Activated CD8-positive, alpha-beta T cell treated with anti-CD3 and anti-CD28 coated beads for 36 hours (primary cell): ENCODE measurements at regions not wholly inside any gene's neighbourhood (a gene's known extent, or its start where the extent isn't known, plus 50 kb on each side); places are given as distances from the start of the nearest gene placed in this dataset.

Experiments used
- ATAC-seq: fragments of 200-7000 bp; cut with Tn5 transposase; one replicate; pipeline ENCODE4 v1.10.0; 2021; ENCODE audit warnings: mild to moderate bottlenecking, moderate library complexity
- CTCF ChIA-PET: fragments of 350-600 bp; sonication (Branson Sonifier 250); formaldehyde crosslinking; loops from one replicate; lab custom pipeline; 2021; ENCODE audit warnings: antibody characterized with exemption; lab: Charles Lee
- POLR2A ChIA-PET: fragments of 350-600 bp; sonication (Branson Sonifier 250); formaldehyde crosslinking; loops from one replicate; lab custom pipeline; 2021; ENCODE audit warnings: antibody characterized with exemption; lab: Charles Lee
- DNase-seq: peaks from one replicate; pipeline ENCODE4 v3.0.0-alpha.2; 2020
- H3K27ac Mint-ChIP-seq: one replicate; pipeline ENCODE4 v1.8.0; 2021; ENCODE audit warnings: mild to moderate bottlenecking, mixed read lengths
- H3K27me3 Mint-ChIP-seq: one replicate; pipeline ENCODE4 v1.8.0; 2021; ENCODE audit warnings: mixed read lengths
- H3K36me3 Mint-ChIP-seq: one replicate; pipeline ENCODE4 v1.8.0; 2021; ENCODE audit warnings: low read depth, mixed read lengths
- H3K4me1 Mint-ChIP-seq: one replicate; pipeline ENCODE4 v1.8.0; 2021; ENCODE audit warnings: low read depth, mixed read lengths
- H3K4me3 Mint-ChIP-seq: one replicate; pipeline ENCODE4 v1.8.0; 2021; ENCODE audit warnings: mild to moderate bottlenecking, moderate library complexity, mixed read lengths
- H3K9me3 Mint-ChIP-seq: one replicate; pipeline ENCODE4 v1.8.0; 2021; ENCODE audit warnings: mixed read lengths
- CTCF ChIP-seq: fragments of 200-600 bp; IDR thresholded peaks from one replicate; pipeline ENCODE4 v1.8.0; 2022; ENCODE audit warnings: antibody characterized with exemption, mild to moderate bottlenecking
- intact Hi-C: fragments of 100-400 bp; cut with micrococcal nuclease; formaldehyde crosslinking; loops from one replicate; pipeline ENCODE4 v1.10.0; 2022

GRCh38 chr3:117409701-117410459 is 700.3 kb downstream of the TUSC7 start:
- intact Hi-C loops = no loop called here
- H3K36me3 Mint-ChIP-seq = no peaks in the 10 kb centered on the region
- no peaks in the 10 kb centered on the region for H3K27me3 Mint-ChIP-seq
- no peak overlapping the region for H3K4me3 Mint-ChIP-seq
- H3K4me1 Mint-ChIP-seq = no peaks in the 10 kb centered on the region
- no peak overlapping the region for H3K27ac Mint-ChIP-seq
- ATAC-seq (no peak), DNase-seq (no peak)
- CTCF ChIA-PET = interaction anchor here (0.5 kb wide), 1 partner anchor 464 kb away, joined by 3 read pairs; no protein-coding TSS in a partner anchor
- TF ChIP-seq CTCF = no peak
- POLR2A ChIA-PET = no interaction called here
- H3K9me3 Mint-ChIP-seq = no peaks in the 10 kb centered on the region

DNA sequence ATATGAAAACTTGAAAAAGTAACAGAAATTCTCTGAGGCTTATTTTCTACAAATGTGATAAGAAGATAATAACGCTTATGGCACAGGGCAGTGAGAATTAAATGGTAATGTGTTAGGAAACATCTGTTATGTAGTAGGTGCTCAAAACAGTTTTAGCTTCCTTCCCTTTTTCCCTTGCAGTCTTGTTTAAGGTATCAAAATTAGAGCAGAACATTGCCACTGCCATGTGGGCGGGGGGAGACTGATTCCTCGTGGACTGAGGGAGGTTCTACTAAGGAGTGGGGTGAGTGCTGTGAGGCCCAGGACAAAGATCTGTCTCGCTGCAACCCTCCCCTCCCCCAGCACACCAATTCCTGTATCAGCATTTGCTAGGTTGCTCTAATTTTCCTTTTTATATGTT is 702.4 kb downstream of the TUSC7 start:
- intact Hi-C loops = no loop called here
- no peak for DNase-seq
- CTCF ChIA-PET = no interaction called here

DNA sequence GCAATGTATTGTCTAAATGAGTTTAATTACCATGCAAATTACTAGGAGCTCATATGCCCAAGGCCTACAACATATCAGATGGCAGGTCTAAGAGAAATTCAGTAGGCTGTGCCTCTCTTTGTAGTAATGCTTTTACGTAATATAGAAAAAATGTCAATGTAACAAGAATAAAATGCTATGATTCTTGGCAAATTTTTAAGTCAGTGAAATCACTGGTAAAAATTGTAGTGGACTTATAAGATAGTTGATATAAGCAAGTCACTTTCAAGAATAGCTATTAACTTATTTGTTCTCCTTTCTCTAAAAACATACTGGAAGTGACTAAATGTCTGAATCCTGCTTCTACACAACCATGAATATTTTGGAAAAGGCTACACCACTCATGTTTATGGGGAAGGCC is 707.8 kb downstream of the TUSC7 start:
- no peaks in the 10 kb centered on the region for H3K27me3 Mint-ChIP-seq
- intact Hi-C loops = no loop called here
- POLR2A ChIA-PET = no interaction called here
- H3K4me3 Mint-ChIP-seq = no peak overlapping the region
- DNase-seq (no peak), ATAC-seq (no peak)
- H3K27ac Mint-ChIP-seq = no peak overlapping the region
- TF ChIP-seq CTCF = no peak
- H3K36me3 Mint-ChIP-seq = no peaks in the 10 kb centered on the region
- H3K4me1 Mint-ChIP-seq = no peaks in the 10 kb centered on the region
- CTCF ChIA-PET = no interaction called here
- no peaks in the 10 kb centered on the region for H3K9me3 Mint-ChIP-seq

More for the DNA sequence above, 702.4 kb downstream of the TUSC7 start:
- H3K27me3 Mint-ChIP-seq = no peaks in the 10 kb centered on the region
- POLR2A ChIA-PET = interaction anchor here (0.6 kb wide), 1 partner anchor 214 kb away, joined by 3 read pairs; no protein-coding TSS in a partner anchor
- no peak for ATAC-seq
- no peaks in the 10 kb centered on the region for H3K36me3 Mint-ChIP-seq
- TF ChIP-seq CTCF = no peak
- no peaks in the 10 kb centered on the region for H3K4me1 Mint-ChIP-seq
- H3K4me3 Mint-ChIP-seq = no peak overlapping the region
- H3K27ac Mint-ChIP-seq = no peak overlapping the region
- H3K9me3 Mint-ChIP-seq = no peaks in the 10 kb centered on the region

GRCh38 chr3:117427081-117427480 is 717.5 kb downstream of the TUSC7 start:
- H3K27me3 Mint-ChIP-seq = no peaks in the 10 kb centered on the region
- no peak for TF ChIP-seq CTCF
- no peaks in the 10 kb centered on the region for H3K4me1 Mint-ChIP-seq
- DNase-seq (no peak), ATAC-seq (no peak)
- CTCF ChIA-PET = no interaction called here
- no peaks in the 10 kb centered on the region for H3K9me3 Mint-ChIP-seq
- no peak overlapping the region for H3K4me3 Mint-ChIP-seq
- H3K36me3 Mint-ChIP-seq = no peaks in the 10 kb centered on the region
- no peak overlapping the region for H3K27ac Mint-ChIP-seq
- POLR2A ChIA-PET = no interaction called here
- intact Hi-C loops = no loop called here

- ATAC-seq (no peak), DNase-seq (no peak)
- Mint-ChIP-seq H3K4me3 (no peak overlapping the region), H3K9me3 (no peaks in the 10 kb centered on the region), H3K36me3 (no peaks in the 10 kb centered on the region), H3K4me1 (no peaks in the 10 kb centered on the region), H3K27me3 (no peaks in the 10 kb centered on the region), H3K27ac (no peak overlapping the region)
- CTCF ChIA-PET = no interaction called here
- intact Hi-C loops = no loop called here
- POLR2A ChIA-PET = no interaction called here
- TF ChIP-seq CTCF = no peak
Measured at GRCh38 chr3:117433427-117433826, 723.8 kb downstream of the TUSC7 start.
